Naive thymus-derived CD4-positive, alpha-beta T cell (primary cell): ENCODE measurements at regions not wholly inside any gene's neighbourhood (a gene's known extent, or its start where the extent isn't known, plus 50 kb on each side); places are given as distances from the start of the nearest gene placed in this dataset.
"Not testable (repeated sequence)": the region's sequence is repeated elsewhere in the genome, so short reads cannot be mapped to it uniquely, and the experiment has no call there.

Experiments used
- ATAC-seq: fragments of 150-1000 bp; cut with Tn5 transposase; 2 replicates; pipeline ENCODE4 v1.10.0; 2021; ENCODE audit warnings: mild to moderate bottlenecking, moderate library complexity
- CTCF ChIA-PET: fragments of 350-600 bp; sonication (Branson Sonifier 250); formaldehyde crosslinking; loops from one replicate; lab custom pipeline; 2021; ENCODE audit warnings: antibody characterized with exemption; lab: Charles Lee
- POLR2A ChIA-PET: fragments of 350-600 bp; sonication (Branson Sonifier 250); formaldehyde crosslinking; loops from one replicate; lab custom pipeline; 2021; ENCODE audit warnings: antibody characterized with exemption, inconsistent platforms; lab: Charles Lee
- DNase-seq, 9 donors: peaks; one replicate each; pipeline versions ENCODE4 v3.0.0 to v3.0.0-alpha.2; 2020 to 2022; ENCODE audit warnings: mixed read lengths in 1 of 9
- H3K27ac ChIP-seq: one replicate; pipeline ENCODE4 v1.7.0; 2013; ENCODE audit warnings: mild to moderate bottlenecking, low read depth, low read length, moderate library complexity
- H3K27me3 ChIP-seq, 2 donors: one replicate each; pipeline ENCODE4 v1.7.0; 2013; ENCODE audit warnings: low read length in 2 of 2, mild to moderate bottlenecking in 2 of 2, moderate library complexity in 2 of 2; ENCODE audit not compliant: control insufficient read depth in 2 of 2, insufficient read depth in 2 of 2
- H3K36me3 ChIP-seq, 3 experiments: 1 replicate in 2 of 3; 2 replicates in 1 of 3; pipeline ENCODE4 v1.7.0; 2013; ENCODE audit warnings: low read length in 3 of 3, mild to moderate bottlenecking in 3 of 3, moderate library complexity in 1 of 3; ENCODE audit not compliant: insufficient read depth in 3 of 3, control insufficient read depth in 2 of 3
- H3K4me1 ChIP-seq, 2 donors: one replicate each; pipeline ENCODE4 v1.7.0; 2013; ENCODE audit warnings: low read length in 2 of 2, mild to moderate bottlenecking in 2 of 2, moderate library complexity in 1 of 2; ENCODE audit not compliant: control insufficient read depth in 2 of 2, insufficient read depth in 2 of 2
- H3K4me3 ChIP-seq: 2 replicates; pipeline ENCODE4 v1.7.0; 2013; ENCODE audit warnings: mild to moderate bottlenecking, low read length
- H3K9me3 ChIP-seq, 3 experiments: 1 replicate in 2 of 3; 2 replicates in 1 of 3; pipeline ENCODE4 v1.7.0; 2013; ENCODE audit warnings: low read length in 3 of 3; ENCODE audit not compliant: control insufficient read depth in 2 of 3
- H3K27ac Mint-ChIP-seq, 9 donors: one replicate each; pipeline ENCODE4 v1.8.0; 2020 to 2022; ENCODE audit warnings: mixed read lengths in 9 of 9, mild to moderate bottlenecking in 8 of 9, moderate library complexity in 5 of 9, inconsistent platforms in 2 of 9
- H3K27me3 Mint-ChIP-seq, 5 donors: one replicate each; pipeline ENCODE4 v1.8.0; 2021 to 2022; ENCODE audit warnings: mixed read lengths in 5 of 5, mild to moderate bottlenecking in 1 of 5
- H3K36me3 Mint-ChIP-seq, 5 donors: one replicate each; pipeline ENCODE4 v1.8.0; 2020 to 2022; ENCODE audit warnings: mixed read lengths in 5 of 5, mild to moderate bottlenecking in 3 of 5, inconsistent platforms in 1 of 5
- H3K4me1 Mint-ChIP-seq, 7 donors: one replicate each; pipeline ENCODE4 v1.8.0; 2020 to 2022; ENCODE audit warnings: mixed read lengths in 7 of 7, mild to moderate bottlenecking in 3 of 7, inconsistent platforms in 1 of 7
- H3K4me3 Mint-ChIP-seq, 10 donors: one replicate each; pipeline ENCODE4 v1.8.0; 2020 to 2022; ENCODE audit warnings: mild to moderate bottlenecking in 10 of 10, mixed read lengths in 10 of 10, moderate library complexity in 6 of 10, inconsistent platforms in 2 of 10
- H3K9me3 Mint-ChIP-seq, 11 donors: one replicate each; pipeline ENCODE4 v1.8.0; 2020 to 2022; ENCODE audit warnings: mixed read lengths in 11 of 11, mild to moderate bottlenecking in 4 of 11, inconsistent platforms in 1 of 11, moderate library complexity in 1 of 11
- intact Hi-C, 2 donors: fragments of 100-400 bp; cut with micrococcal nuclease; formaldehyde crosslinking; loops; one replicate each; pipeline ENCODE4 v1.15.1; 2023

GRCh38 chr2:8598295-8599165 is 83.3 kb upstream of the ID2 start:
- DNase-seq: peak in 1 of 9 donors; percentile 19
- intact Hi-C loops: loop anchor here in 1 of 2 donors (10.0 kb wide), 1 partner anchor 1034 kb away; no protein-coding TSS in a partner anchor

GRCh38 chr2:8599421-8600242 is 82.2 kb upstream of the ID2 start:
- peaks cover 0 to 6% (median 0%) of the 10 kb centered on the region in 7 donors for H3K4me1 Mint-ChIP-seq
- POLR2A ChIA-PET: no interaction called here
- no peak overlapping the region for H3K4me3 Mint-ChIP-seq

More at GRCh38 chr2:8598295-8599165, 83.3 kb upstream of the ID2 start:
- Mint-ChIP-seq H3K27me3 (peaks cover 0 to 3% (median 0%) of the 10 kb centered on the region in 5 donors), H3K27ac (no peak overlapping the region), H3K4me1 (peaks cover 0 to 9% (median 0%) of the 10 kb centered on the region in 7 donors), H3K36me3 (no peaks in the 10 kb centered on the region), H3K9me3 (no peaks in the 10 kb centered on the region), H3K4me3 (no peak overlapping the region)
- no peaks in the 10 kb centered on the region for H3K9me3 ChIP-seq
- no peaks in the 10 kb centered on the region for H3K4me1 ChIP-seq
- no peak overlapping the region for H3K27ac ChIP-seq
- H3K4me3 ChIP-seq: no peak overlapping the region
- ChIA-PET POLR2A (no interaction called here), CTCF (no interaction called here)
- H3K36me3 ChIP-seq: no peaks in the 10 kb centered on the region
- ATAC-seq: peak; percentile 92
- no peaks in the 10 kb centered on the region for H3K27me3 ChIP-seq

GRCh38 chr2:8600456-8600855 is 81.4 kb upstream of the ID2 start:
- DNase-seq: no peak

More at GRCh38 chr2:8599421-8600242, 82.2 kb upstream of the ID2 start:
- Histone ChIP-seq H3K27ac (no peak overlapping the region), H3K9me3 (no peaks in the 10 kb centered on the region), H3K36me3 (no peaks in the 10 kb centered on the region), H3K4me1 (no peaks in the 10 kb centered on the region), H3K4me3 (no peak overlapping the region), H3K27me3 (no peaks in the 10 kb centered on the region)
- DNase-seq (no peak), ATAC-seq (no peak)
- peaks cover 0 to 3% (median 0%) of the 10 kb centered on the region in 5 donors for H3K27me3 Mint-ChIP-seq
- H3K36me3 Mint-ChIP-seq: no peaks in the 10 kb centered on the region
- no peaks in the 10 kb centered on the region for H3K9me3 Mint-ChIP-seq
- H3K27ac Mint-ChIP-seq: no peak overlapping the region
- intact Hi-C loops: loop anchor here in 1 of 2 donors (10.0 kb wide), 1 partner anchor 1035 kb away; no protein-coding TSS in a partner anchor
- CTCF ChIA-PET: no interaction called here

GRCh38 chr2:8602809-8603208 is 79.0 kb upstream of the ID2 start:
- CTCF ChIA-PET: no interaction called here
- Histone ChIP-seq H3K36me3 (no peaks in the 10 kb centered on the region), H3K9me3 (no peaks in the 10 kb centered on the region), H3K27me3 (no peaks in the 10 kb centered on the region), H3K4me1 (no peaks in the 10 kb centered on the region), H3K27ac (no peak overlapping the region), H3K4me3 (no peak overlapping the region)
- DNase-seq: no peak
- Mint-ChIP-seq H3K27ac (no peak overlapping the region), H3K4me1 (peaks cover 0 to 12% (median 0%) of the 10 kb centered on the region in 7 donors), H3K27me3 (peaks cover 0 to 3% (median 0%) of the 10 kb centered on the region in 5 donors), H3K9me3 (no peaks in the 10 kb centered on the region), H3K4me3 (no peak overlapping the region), H3K36me3 (no peaks in the 10 kb centered on the region)
- intact Hi-C loops: no loop called here
- peak; percentile 17 for ATAC-seq
- POLR2A ChIA-PET: no interaction called here

More at GRCh38 chr2:8600456-8600855, 81.4 kb upstream of the ID2 start:
- H3K27ac Mint-ChIP-seq: no peak overlapping the region
- peaks cover 0 to 3% (median 0%) of the 10 kb centered on the region in 5 donors for H3K27me3 Mint-ChIP-seq
- intact Hi-C loops: no loop called here
- no peaks in the 10 kb centered on the region for H3K36me3 Mint-ChIP-seq
- Histone ChIP-seq H3K27ac (no peak overlapping the region), H3K36me3 (no peaks in the 10 kb centered on the region), H3K4me3 (no peak overlapping the region), H3K9me3 (no peaks in the 10 kb centered on the region), H3K27me3 (no peaks in the 10 kb centered on the region), H3K4me1 (no peaks in the 10 kb centered on the region)
- ChIA-PET CTCF (no interaction called here), POLR2A (no interaction called here)
- H3K4me1 Mint-ChIP-seq: peaks cover 0 to 6% (median 0%) of the 10 kb centered on the region in 7 donors
- ATAC-seq: no peak
- H3K4me3 Mint-ChIP-seq: no peak overlapping the region
- H3K9me3 Mint-ChIP-seq: no peaks in the 10 kb centered on the region

- H3K9me3 Mint-ChIP-seq, POLR2A ChIA-PET, H3K27me3 Mint-ChIP-seq, H3K9me3 ChIP-seq, H3K36me3 ChIP-seq, H3K4me3 ChIP-seq, H3K27ac Mint-ChIP-seq, intact Hi-C loops, ATAC-seq, H3K4me3 Mint-ChIP-seq, H3K36me3 Mint-ChIP-seq, H3K27me3 ChIP-seq, H3K4me1 ChIP-seq, DNase-seq, CTCF ChIA-PET, H3K27ac ChIP-seq: not testable (repeated sequence)
- peaks cover 0 to 16% (median 0%) of the 10 kb centered on the region in 7 donors for H3K4me1 Mint-ChIP-seq
These were observed 78.5 kb upstream of the ID2 start for GRCh38 chr2:8603356-8603755.

- ChIA-PET CTCF (no interaction called here), POLR2A (no interaction called here)
- Mint-ChIP-seq H3K9me3 (no peaks in the 10 kb centered on the region), H3K36me3 (peaks cover 0 to 4% (median 0%) of the 10 kb centered on the region in 5 donors), H3K27me3 (peaks cover 0 to 3% (median 0%) of the 10 kb centered on the region in 5 donors), H3K27ac (no peak overlapping the region), H3K4me1 (peaks cover 0 to 25% (median 0%) of the 10 kb centered on the region in 7 donors), H3K4me3 (no peak overlapping the region)
- Histone ChIP-seq H3K4me1 (no peaks in the 10 kb centered on the region), H3K36me3 (no peaks in the 10 kb centered on the region), H3K4me3 (no peak overlapping the region), H3K27ac (no peak overlapping the region), H3K27me3 (no peaks in the 10 kb centered on the region), H3K9me3 (no peaks in the 10 kb centered on the region)
- ATAC-seq (no peak), DNase-seq (no peak)
- intact Hi-C loops: no loop called here
These were observed 77.6 kb upstream of the ID2 start for GRCh38 chr2:8604262-8604661.
